Choroid plexus epithelial cell (primary cell): ENCODE measurements at regions not wholly inside any gene's neighbourhood (a gene's known extent, or its start where the extent isn't known, plus 50 kb on each side); places are given as distances from the start of the nearest gene placed in this dataset.

ENCODE experiments used
- DNase-seq: peaks from one replicate; pipeline ENCODE4 v3.0.0-alpha.2; 2010; ENCODE audit warnings: low read depth
- H3K4me3 ChIP-seq: 2 replicates; pipeline ENCODE4 v1.5.1; 2011; ENCODE audit warnings: low read depth, mild to moderate bottlenecking, control low read depth, low read length, moderate library complexity
- CTCF ChIP-seq: conservative IDR thresholded peaks from 2 replicates; pipeline ENCODE4 v1.5.1; 2011; ENCODE audit warnings: low read depth, mild to moderate bottlenecking, control low read depth, inconsistent platforms, low read length, moderate library complexity

- H3K4me3 ChIP-seq, result no peak overlapping the region
- DNase-seq, result no peak
- no peak for TF ChIP-seq CTCF
Measured at GRCh38 chr16:79400462-79401149, 199.9 kb downstream of the MAF start.

- H3K4me3 ChIP-seq, result no peak overlapping the region
- DNase-seq, result no peak
- no peak for TF ChIP-seq CTCF
Measured at GRCh38 chr16:79395591-79395990, 204.9 kb downstream of the MAF start.

GRCh38 chr16:79394206-79394605, 206.3 kb downstream of the MAF start:
- DNase-seq, result no peak
- no peak for TF ChIP-seq CTCF
- H3K4me3 ChIP-seq, result no peak overlapping the region

GRCh38 chr16:79393564-79393963, 207.0 kb downstream of the MAF start:
- TF ChIP-seq CTCF, result no peak
- H3K4me3 ChIP-seq, result no peak overlapping the region
- no peak for DNase-seq

- no peak overlapping the region for H3K4me3 ChIP-seq
- DNase-seq, result no peak
- no peak for TF ChIP-seq CTCF
Measured at GRCh38 chr16:79393127-79393526, 207.4 kb downstream of the MAF start.

- no peak for DNase-seq
- TF ChIP-seq CTCF, result no peak
- H3K4me3 ChIP-seq, result no peak overlapping the region
Measured at GRCh38 chr16:79392081-79392480, 208.5 kb downstream of the MAF start.

- TF ChIP-seq CTCF, result no peak
- no peak overlapping the region for H3K4me3 ChIP-seq
- no peak for DNase-seq
Measured at GRCh38 chr16:79391395-79391794, 209.1 kb downstream of the MAF start.
